ENCODE measurements at regions not wholly inside any gene's neighbourhood (a gene's known extent, or its start where the extent isn't known, plus 50 kb on each side); places are given as distances from the start of the nearest gene placed in this dataset.

GRCh38 chr19:28457620-28458019 is 755.3 kb downstream of the UQCRFS1 start:
- no peak overlapping the region for H3K4me2 ChIP-seq (ENCODE audit: insufficient read depth, low read length)
- no peak for FAIRE-seq
- CTCF ChIA-PET, result no interaction called here

More at GRCh38 chr19:28457620-28458019, 755.3 kb downstream of the UQCRFS1 start:
- DNase-seq (ENCODE audit: low read depth, low spot score), result no peak
- Histone ChIP-seq H3K9ac (replicated peaks; ENCODE audit: extremely low read depth, insufficient read depth, low read length) (no peak overlapping the region), H3K4me1 (ENCODE audit: control insufficient read depth, extremely low read depth, insufficient read depth, low read length) (no peaks in the 10 kb centered on the region), H2AFZ (ENCODE audit: low read depth, low read length) (no peak overlapping the region), H3K27me3 (ENCODE audit: control insufficient read depth in 2 of 2, insufficient read depth in 2 of 2, low read length in 2 of 2) (no peaks in the 10 kb centered on the region), H3K4me3 (replicated peaks in 1 of 3; ENCODE audit: insufficient read depth in 1 of 3, low read depth in 1 of 3, low read length in 3 of 3) (no peak overlapping the region), H3K36me3 (ENCODE audit: control insufficient read depth in 2 of 2, extremely low read depth in 1 of 2, insufficient read depth in 2 of 2, low read length in 2 of 2) (no peaks in the 10 kb centered on the region), H3K9me3 (replicated peaks; ENCODE audit: control insufficient read depth, insufficient read depth, low read length) (no peaks in the 10 kb centered on the region), H3K79me2 (ENCODE audit: control insufficient read depth, insufficient read depth, low read length) (no peaks in the 10 kb centered on the region), H3K27ac (ENCODE audit: insufficient read depth, low read depth, low read length) (no peak overlapping the region), H3K9me1 (replicated peaks; ENCODE audit: control insufficient read depth, extremely low read depth, insufficient read depth, low read length) (no peaks in the 10 kb centered on the region), H4K20me1 (replicated peaks; ENCODE audit: control insufficient read depth, extremely low read depth, insufficient read depth, low read length) (no peaks in the 10 kb centered on the region)
- no peak for TF ChIP-seq FOS (IDR thresholded peaks at IDR 0.05; ENCODE audit: borderline replicate concordance, insufficient read depth, low read length)
- no peak for TF ChIP-seq MYC (IDR thresholded peaks at IDR 0.05; ENCODE audit: low read depth, low read length)
- TF ChIP-seq POLR2AphosphoS5 (IDR thresholded peaks at IDR 0.05; ENCODE audit: insufficient read depth, low read depth, low read length), result no peak
- no peak for TF ChIP-seq EZH2 (IDR thresholded peaks at IDR 0.05; ENCODE audit: borderline replicate concordance, low read depth, low read length, severe bottlenecking)
- TF ChIP-seq GATA2 (IDR thresholded peaks at IDR 0.05; ENCODE audit: insufficient read depth, insufficient read length, low read depth, low read length), result no peak
- TF ChIP-seq CTCF (IDR thresholded peaks at IDR 0.05; ENCODE audit: extremely low read depth in 1 of 2, insufficient read depth in 1 of 2, low read depth in 1 of 2, low read length in 2 of 2), result no peak
- TF ChIP-seq, protein P1, sequence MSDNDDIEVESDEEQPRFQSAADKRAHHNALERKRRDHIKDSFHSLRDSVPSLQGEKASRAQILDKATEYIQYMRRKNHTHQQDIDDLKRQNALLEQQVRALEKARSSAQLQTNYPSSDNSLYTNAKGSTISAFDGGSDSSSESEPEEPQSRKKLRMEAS (IDR thresholded peaks at IDR 0.05; ENCODE audit: insufficient read depth, insufficient read length), result no peak
- TF ChIP-seq JUN (IDR thresholded peaks at IDR 0.05; ENCODE audit: borderline replicate concordance, insufficient read depth, insufficient read length, low read depth), result no peak
- TF ChIP-seq POLR2A (IDR thresholded peaks at IDR 0.05; ENCODE audit: low read depth, low read length), result no peak
- no TSS peak for BruUV-seq (replicated peaks)
- POLR2A ChIA-PET, result no interaction called here
- dilution Hi-C loops (cut with MboI; ENCODE audit: extremely low pct_ligation_motif_present, low sequenced_read_pairs) (no loop called here), intact Hi-C loops (cut with micrococcal nuclease) (no loop called here)

All from endothelial cell of umbilical vein (primary cell).